ENCODE measurements at regions not wholly inside any gene's neighbourhood (a gene's known extent, or its start where the extent isn't known, plus 50 kb on each side); places are given as distances from the start of the nearest gene placed in this dataset.
A peak's percentile ranks its signal among the peaks of the same experiment; 100 is the strongest.

- Histone ChIP-seq H3K9me3 (ENCODE audit: insufficient read depth, low read length) (no peaks in the 10 kb centered on the region), H3K4me1 (ENCODE audit: low read length) (no peaks in the 10 kb centered on the region), H3K4me2 (ENCODE audit: low read length) (no peak overlapping the region), H3K79me2 (ENCODE audit: low read length) (no peaks in the 10 kb centered on the region), H2AFZ (ENCODE audit: low read depth, low read length) (no peak overlapping the region), H3K36me3 (replicated peaks; ENCODE audit: low read depth, low read length) (no peaks in the 10 kb centered on the region), H3K27ac (ENCODE audit: low read length) (no peak overlapping the region), H4K20me1 (ENCODE audit: insufficient read depth, low read length) (no peaks in the 10 kb centered on the region), H3K27me3 (ENCODE audit: low read depth, low read length) (no peaks in the 10 kb centered on the region), H3K9ac (ENCODE audit: low read length) (no peak overlapping the region), H3K4me3 (ENCODE audit: low read length) (no peak overlapping the region)
- no peak for TF ChIP-seq CTCF (IDR thresholded peaks at IDR 0.05; ENCODE audit: low read depth, low read length)
- TF ChIP-seq EZH2phosphoT487 (IDR thresholded peaks at IDR 0.05; ENCODE audit: low read depth): no peak
Measured at GRCh38 chr6:130583268-130583667, 217.5 kb downstream of the TMEM200A start.

GRCh38 chr6:130585587-130585986 lies 219.8 kb downstream of the TMEM200A start:
- Histone ChIP-seq H3K4me3 (ENCODE audit: low read length) (no peak overlapping the region), H3K36me3 (replicated peaks; ENCODE audit: low read depth, low read length) (no peaks in the 10 kb centered on the region), H3K27me3 (ENCODE audit: low read depth, low read length) (no peaks in the 10 kb centered on the region), H3K4me1 (ENCODE audit: low read length) (no peaks in the 10 kb centered on the region), H3K9me3 (ENCODE audit: insufficient read depth, low read length) (no peaks in the 10 kb centered on the region), H3K79me2 (ENCODE audit: low read length) (no peaks in the 10 kb centered on the region), H3K27ac (ENCODE audit: low read length) (no peak overlapping the region), H2AFZ (ENCODE audit: low read depth, low read length) (no peak overlapping the region), H3K9ac (ENCODE audit: low read length) (no peak overlapping the region), H4K20me1 (ENCODE audit: insufficient read depth, low read length) (no peaks in the 10 kb centered on the region), H3K4me2 (ENCODE audit: low read length) (no peak overlapping the region)
- TF ChIP-seq CTCF (IDR thresholded peaks at IDR 0.05; ENCODE audit: low read depth, low read length): no peak
- TF ChIP-seq EZH2phosphoT487 (IDR thresholded peaks at IDR 0.05; ENCODE audit: low read depth): no peak

GRCh38 chr6:130587778-130588520 lies 222.1 kb downstream of the TMEM200A start:
- TF ChIP-seq EZH2phosphoT487 (IDR thresholded peaks at IDR 0.05; ENCODE audit: low read depth): no peak
- no peak overlapping the region for H3K27ac ChIP-seq (ENCODE audit: low read length)

GRCh38 chr6:130593200-130593599 lies 227.4 kb downstream of the TMEM200A start:
- Histone ChIP-seq H3K4me3 (ENCODE audit: low read length) (no peak overlapping the region), H4K20me1 (ENCODE audit: insufficient read depth, low read length) (no peaks in the 10 kb centered on the region), H3K27ac (ENCODE audit: low read length) (no peak overlapping the region), H3K9me3 (ENCODE audit: insufficient read depth, low read length) (peaks cover 4% of the 10 kb centered on the region; the same call in 1 of the 2 replicates), H3K4me2 (ENCODE audit: low read length) (peak overlapping the region; percentile 24; the same call in 1 of the 2 replicates), H3K79me2 (ENCODE audit: low read length) (no peaks in the 10 kb centered on the region), H3K36me3 (replicated peaks; ENCODE audit: low read depth, low read length) (no peaks in the 10 kb centered on the region), H2AFZ (ENCODE audit: low read depth, low read length) (no peak overlapping the region), H3K27me3 (ENCODE audit: low read depth, low read length) (no peaks in the 10 kb centered on the region), H3K9ac (ENCODE audit: low read length) (no peak overlapping the region), H3K4me1 (ENCODE audit: low read length) (peaks cover 11% of the 10 kb centered on the region)
- TF ChIP-seq CTCF (IDR thresholded peaks at IDR 0.05; ENCODE audit: low read depth, low read length): no peak
- no peak for TF ChIP-seq EZH2phosphoT487 (IDR thresholded peaks at IDR 0.05; ENCODE audit: low read depth)

More at GRCh38 chr6:130587778-130588520, 222.1 kb downstream of the TMEM200A start:
- H3K79me2 ChIP-seq (ENCODE audit: low read length): no peaks in the 10 kb centered on the region
- H2AFZ ChIP-seq (ENCODE audit: low read depth, low read length): no peak overlapping the region
- no peaks in the 10 kb centered on the region for H3K27me3 ChIP-seq (ENCODE audit: low read depth, low read length)
- H3K9ac ChIP-seq (ENCODE audit: low read length): no peak overlapping the region
- peaks cover 3% of the 10 kb centered on the region for H3K4me1 ChIP-seq (ENCODE audit: low read length)
- H4K20me1 ChIP-seq (ENCODE audit: insufficient read depth, low read length): no peaks in the 10 kb centered on the region
- H3K9me3 ChIP-seq (ENCODE audit: insufficient read depth, low read length): peaks cover 4% of the 10 kb centered on the region; the same call in 1 of the 2 replicates
- H3K4me3 ChIP-seq (ENCODE audit: low read length): no peak overlapping the region
- no peak overlapping the region for H3K4me2 ChIP-seq (ENCODE audit: low read length)
- no peaks in the 10 kb centered on the region for H3K36me3 ChIP-seq (replicated peaks; ENCODE audit: low read depth, low read length)

Data from OCI-LY3 (cell line).